Astrocyte of the spinal cord (primary cell): ENCODE measurements at regions not wholly inside any gene's neighbourhood (a gene's known extent, or its start where the extent isn't known, plus 50 kb on each side); places are given as distances from the start of the nearest gene placed in this dataset.

ENCODE experiments used
- DNase-seq: peaks from one replicate; pipeline ENCODE4 v3.0.0; 2011; ENCODE audit warnings: low read depth, low spot score
- H3K4me3 ChIP-seq: 2 replicates; pipeline ENCODE4 v1.5.1; 2011; ENCODE audit warnings: low read depth, mild to moderate bottlenecking, low read length, moderate library complexity
- in situ Hi-C: cut with HindIII; loops from 2 replicates; pipeline ENCODE4 v1.10.0; 2017; ENCODE audit warnings: low sequenced_read_pairs
- TF ChIP-seq, protein P1 (sequence below): IDR thresholded peaks from 2 replicates; pipeline ENCODE4 v1.5.1; 2012; ENCODE audit warnings: low read depth, mild to moderate bottlenecking, low read length, inconsistent platforms

DNA sequence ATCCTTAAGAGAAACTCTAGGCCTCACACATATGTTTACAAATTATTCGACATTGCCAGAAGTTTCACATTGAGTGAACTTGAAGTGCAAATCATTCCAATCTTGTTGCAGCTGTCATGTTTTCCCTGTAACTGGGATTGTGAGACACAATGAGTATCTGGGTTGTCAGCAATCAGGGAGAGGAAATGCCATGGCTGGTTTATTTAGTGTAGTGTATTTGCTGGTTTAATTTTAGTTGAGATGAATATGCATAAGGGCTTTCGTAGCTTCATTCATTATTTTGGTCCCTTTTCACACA is 54.2 kb upstream of the USP1 start:
- TF ChIP-seq, protein P1, sequence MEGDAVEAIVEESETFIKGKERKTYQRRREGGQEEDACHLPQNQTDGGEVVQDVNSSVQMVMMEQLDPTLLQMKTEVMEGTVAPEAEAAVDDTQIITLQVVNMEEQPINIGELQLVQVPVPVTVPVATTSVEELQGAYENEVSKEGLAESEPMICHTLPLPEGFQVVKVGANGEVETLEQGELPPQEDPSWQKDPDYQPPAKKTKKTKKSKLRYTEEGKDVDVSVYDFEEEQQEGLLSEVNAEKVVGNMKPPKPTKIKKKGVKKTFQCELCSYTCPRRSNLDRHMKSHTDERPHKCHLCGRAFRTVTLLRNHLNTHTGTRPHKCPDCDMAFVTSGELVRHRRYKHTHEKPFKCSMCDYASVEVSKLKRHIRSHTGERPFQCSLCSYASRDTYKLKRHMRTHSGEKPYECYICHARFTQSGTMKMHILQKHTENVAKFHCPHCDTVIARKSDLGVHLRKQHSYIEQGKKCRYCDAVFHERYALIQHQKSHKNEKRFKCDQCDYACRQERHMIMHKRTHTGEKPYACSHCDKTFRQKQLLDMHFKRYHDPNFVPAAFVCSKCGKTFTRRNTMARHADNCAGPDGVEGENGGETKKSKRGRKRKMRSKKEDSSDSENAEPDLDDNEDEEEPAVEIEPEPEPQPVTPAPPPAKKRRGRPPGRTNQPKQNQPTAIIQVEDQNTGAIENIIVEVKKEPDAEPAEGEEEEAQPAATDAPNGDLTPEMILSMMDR = no peak
- in situ Hi-C loops = no loop called here
- no peak for DNase-seq

DNA sequence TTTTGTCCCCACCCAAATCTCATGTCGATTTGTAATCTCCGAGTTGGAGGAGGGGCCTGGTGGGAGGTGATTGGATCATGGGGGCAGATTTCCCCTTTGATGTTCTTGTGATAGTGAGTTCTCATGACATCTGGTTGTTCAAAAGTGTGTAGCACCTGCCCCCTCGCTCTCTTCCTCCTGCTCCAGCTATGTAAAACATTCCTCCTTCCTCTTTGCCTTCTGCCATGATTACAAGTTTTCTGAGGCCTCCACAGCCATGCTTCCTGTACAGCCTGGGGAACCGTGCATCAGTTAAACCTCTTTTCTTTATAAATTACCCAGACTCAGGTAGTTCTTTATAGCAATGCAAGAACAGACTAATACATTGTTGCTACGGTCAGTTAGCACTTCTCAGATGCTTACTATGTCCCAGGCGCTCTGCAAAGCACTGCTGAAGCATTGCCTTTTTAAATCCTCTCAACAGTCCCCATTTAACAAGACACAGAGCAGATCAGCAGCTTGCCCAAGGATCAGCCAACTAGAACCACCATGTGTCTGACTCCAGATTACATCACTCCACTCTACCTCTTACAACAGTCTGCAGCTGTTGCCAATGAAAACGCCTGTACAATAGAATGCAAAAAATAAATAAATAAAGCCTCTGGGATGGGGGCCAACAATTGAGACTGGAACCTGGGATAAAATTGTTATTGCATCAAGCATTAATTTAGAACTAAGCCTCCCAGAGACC is 52.4 kb upstream of the USP1 start:
- peak; percentile 91 for DNase-seq
- TF ChIP-seq, protein P1 = no peak
- in situ Hi-C loops = no loop called here
- H3K4me3 ChIP-seq = no peak overlapping the region

More for the DNA sequence above, 54.2 kb upstream of the USP1 start:
- no peak overlapping the region for H3K4me3 ChIP-seq

DNA sequence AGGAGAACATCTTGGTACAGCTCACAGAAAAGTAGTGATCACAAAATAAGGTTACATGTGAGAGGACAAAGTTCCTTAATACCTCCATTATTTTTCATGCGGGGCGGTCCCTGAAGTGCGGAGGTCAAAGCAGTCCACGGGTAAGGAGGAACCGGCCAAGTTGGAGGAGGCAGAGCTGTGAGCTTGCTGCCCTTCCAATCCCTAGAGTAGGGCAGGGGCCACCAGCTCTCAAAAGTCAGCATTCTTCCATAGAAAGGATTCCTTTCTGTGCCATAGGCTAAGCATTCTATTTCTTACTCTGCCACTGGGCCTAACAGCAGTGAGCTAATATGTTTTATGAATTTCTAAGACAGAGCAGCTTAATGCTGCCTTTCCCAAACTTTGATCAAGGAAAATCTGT is 50.9 kb upstream of the USP1 start:
- no peak overlapping the region for H3K4me3 ChIP-seq
- DNase-seq = no peak
- TF ChIP-seq, protein P1 = no peak
- in situ Hi-C loops = no loop called here

DNA sequence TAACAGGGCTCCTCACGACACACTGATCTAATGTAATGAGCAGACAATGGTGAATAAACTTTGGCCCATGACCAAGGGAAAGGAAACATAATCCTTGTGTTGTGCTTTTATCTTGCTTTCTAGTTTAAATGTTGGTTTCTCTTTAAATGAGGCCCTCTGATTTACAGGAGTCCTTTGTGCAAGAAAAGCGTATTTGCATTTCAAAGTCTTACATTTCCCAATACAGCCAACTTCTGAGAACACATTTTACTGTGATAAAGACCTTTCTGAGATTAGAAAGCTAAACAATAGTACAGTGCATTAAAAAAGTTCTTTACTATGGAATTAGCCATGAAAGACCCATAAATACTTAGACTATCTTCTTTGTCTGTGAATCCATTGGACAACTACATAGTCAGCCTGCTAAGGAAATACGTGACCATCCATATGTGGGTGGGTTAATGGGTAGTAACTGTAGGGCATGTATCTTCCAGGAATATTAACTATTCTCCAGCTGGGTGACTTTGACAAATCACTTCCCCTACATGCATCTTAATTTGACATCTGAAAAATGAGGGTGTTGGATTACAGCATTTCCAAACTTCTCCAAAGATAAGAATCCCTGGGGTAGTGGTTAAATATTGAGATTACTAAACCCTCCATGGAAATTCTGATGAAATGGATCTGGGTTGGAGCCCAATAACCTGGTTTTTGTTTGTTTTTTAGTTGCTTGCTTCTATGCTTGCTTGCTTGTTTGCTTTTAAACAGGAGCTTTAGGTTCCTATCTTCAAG is 50.3 kb upstream of the USP1 start:
- TF ChIP-seq, protein P1 = no peak
- in situ Hi-C loops = no loop called here
- DNase-seq = peak; percentile 22
- H3K4me3 ChIP-seq = no peak overlapping the region
